Liver (tissue), 7 donors: ENCODE measurements at regions not wholly inside any gene's neighbourhood (a gene's known extent, or its start where the extent isn't known, plus 50 kb on each side); places are given as distances from the start of the nearest gene placed in this dataset.

Experiments used
- DNase-seq: peaks from one replicate; pipeline ENCODE4 v3.0.0-alpha.2; 2017; ENCODE audit warnings: low spot score
- H3K27ac ChIP-seq, 2 donors: one replicate each; pipeline ENCODE4 v1.7.0; 2013; ENCODE audit warnings: inconsistent platforms in 2 of 2, low read length in 2 of 2, control low read depth in 1 of 2, low read depth in 1 of 2, mild to moderate bottlenecking in 1 of 2
- H3K27me3 ChIP-seq, 4 donors: one replicate each; pipeline versions ENCODE4 v1.6.1 to v1.7.0; 2013; ENCODE audit warnings: low read length in 3 of 4, inconsistent platforms in 1 of 4, mild to moderate bottlenecking in 1 of 4, moderate library complexity in 1 of 4; ENCODE audit not compliant: control insufficient read depth in 4 of 4, insufficient read depth in 4 of 4
- H3K36me3 ChIP-seq, 4 donors: one replicate each; pipeline versions ENCODE4 v1.6.1 to v1.7.0; 2013; ENCODE audit warnings: low read length in 3 of 4, mild to moderate bottlenecking in 3 of 4, low read depth in 1 of 4, moderate library complexity in 1 of 4; ENCODE audit not compliant: control insufficient read depth in 4 of 4, insufficient read depth in 3 of 4
- H3K4me1 ChIP-seq, 4 donors: one replicate each; pipeline versions ENCODE4 v1.6.1 to v1.7.0; 2013; ENCODE audit warnings: low read length in 3 of 4, mild to moderate bottlenecking in 3 of 4, moderate library complexity in 1 of 4; ENCODE audit not compliant: control insufficient read depth in 4 of 4, insufficient read depth in 4 of 4
- H3K4me3 ChIP-seq, 3 donors: one replicate each; pipeline versions ENCODE4 v1.6.1 to v1.7.0; 2013; ENCODE audit warnings: low read length in 3 of 3, control low read depth in 1 of 3, low read depth in 1 of 3, mild to moderate bottlenecking in 1 of 3
- H3K9ac ChIP-seq, 2 donors: one replicate each; pipeline ENCODE4 v1.7.0; 2013; ENCODE audit warnings: low read length in 2 of 2, mild to moderate bottlenecking in 2 of 2, moderate library complexity in 2 of 2, control low read depth in 1 of 2, low read depth in 1 of 2
- H3K9me3 ChIP-seq, 4 donors: one replicate each; pipeline versions ENCODE4 v1.6.1 to v1.7.0; 2013; ENCODE audit warnings: low read length in 3 of 4; ENCODE audit not compliant: control insufficient read depth in 4 of 4
- ATF3 ChIP-seq: IDR thresholded peaks from 2 replicates; pipeline ENCODE4 v1.6.1; 2016; ENCODE audit warnings: antibody characterized with exemption
- EGR1 ChIP-seq, 2 donors: IDR thresholded peaks; 2 replicates each; pipeline ENCODE4 v1.6.1; 2016 to 2018; ENCODE audit warnings: antibody characterized with exemption in 2 of 2, low read depth in 2 of 2
- FOXA1 ChIP-seq: IDR thresholded peaks from 2 replicates; pipeline ENCODE4 v1.6.1; 2016; ENCODE audit warnings: antibody characterized with exemption
- GABPA ChIP-seq, 2 donors: IDR thresholded peaks in 1 of 2; conservative IDR thresholded peaks in 1 of 2; 2 replicates each; pipeline ENCODE4 v1.6.1; 2016; ENCODE audit warnings: antibody characterized with exemption in 2 of 2, mild to moderate bottlenecking in 1 of 2, moderate library complexity in 1 of 2
- HNF4A ChIP-seq, 2 donors: conservative IDR thresholded peaks; 2 replicates each; pipeline ENCODE4 v1.6.1; 2016; ENCODE audit warnings: antibody characterized with exemption in 2 of 2, mild to moderate bottlenecking in 2 of 2
- HNF4G ChIP-seq: IDR thresholded peaks from 2 replicates; pipeline ENCODE4 v1.6.1; 2016; ENCODE audit warnings: antibody characterized with exemption
- MAX ChIP-seq: IDR thresholded peaks from 2 replicates; pipeline ENCODE4 v1.6.1; 2016; ENCODE audit warnings: antibody characterized with exemption
- RAD21 ChIP-seq, 2 donors: IDR thresholded peaks; 2 replicates each; pipeline ENCODE4 v1.6.1; 2016; ENCODE audit warnings: antibody characterized with exemption in 2 of 2, mild to moderate bottlenecking in 2 of 2
- REST ChIP-seq: IDR thresholded peaks from 2 replicates; pipeline ENCODE4 v1.6.1; 2016; ENCODE audit warnings: antibody characterized with exemption, mild to moderate bottlenecking
- RXRA ChIP-seq, 2 donors: IDR thresholded peaks; 2 replicates each; pipeline ENCODE4 v1.6.1; 2017 to 2018; ENCODE audit warnings: antibody characterized with exemption in 2 of 2, mild to moderate bottlenecking in 1 of 2
- SP1 ChIP-seq: IDR thresholded peaks from 2 replicates; pipeline ENCODE4 v1.6.1; 2018; ENCODE audit warnings: antibody characterized with exemption, mild to moderate bottlenecking
- TAF1 ChIP-seq: conservative IDR thresholded peaks from 2 replicates; pipeline ENCODE4 v1.6.1; 2016; ENCODE audit warnings: antibody characterized with exemption, mild to moderate bottlenecking
- YY1 ChIP-seq: IDR thresholded peaks from 2 replicates; pipeline ENCODE4 v1.6.1; 2016; ENCODE audit warnings: antibody characterized with exemption, mild to moderate bottlenecking
- ZBTB33 ChIP-seq: IDR thresholded peaks from 2 replicates; pipeline ENCODE4 v1.6.1; 2016; ENCODE audit warnings: antibody characterized with exemption
- WGBS: extraction: QIAGEN DNeasy Blood & Tissue Kit; methylation state at CpG from one replicate; pipeline ENCODE4 v1.1.7; 2013; 5-methylcytosine and 5-hydroxymethylcytosine counted together
- donor health status: healthy.
- donor health status: healthy.
- donor health status: healthy.
- donor health status: healthy.

GRCh38 chr2:71976685-71977084 is 171.0 kb downstream of the CYP26B1 start (continued):
- no peak for TF ChIP-seq ZBTB33
- no peak for TF ChIP-seq HNF4G

GRCh38 chr2:71974846-71975245 is 172.8 kb downstream of the CYP26B1 start:
- no peaks in the 10 kb centered on the region for H3K4me1 ChIP-seq
- H3K9me3 ChIP-seq: peaks cover 0 to 3% (median 0%) of the 10 kb centered on the region in 4 donors
- no peaks in the 10 kb centered on the region for H3K36me3 ChIP-seq
- no peak for TF ChIP-seq ATF3
- no peak for TF ChIP-seq ZBTB33
- TF ChIP-seq MAX: no peak
- TF ChIP-seq SP1: no peak
- TF ChIP-seq YY1: no peak
- no peak for TF ChIP-seq REST
- no peak overlapping the region for H3K4me3 ChIP-seq
- no peak for DNase-seq
- peaks cover 0 to 9% (median 1%) of the 10 kb centered on the region in 4 donors for H3K27me3 ChIP-seq
- no peak overlapping the region for H3K9ac ChIP-seq
- H3K27ac ChIP-seq: no peak overlapping the region

GRCh38 chr2:71971493-71971892 is 176.2 kb downstream of the CYP26B1 start:
- no peak overlapping the region for H3K4me3 ChIP-seq
- no peaks in the 10 kb centered on the region for H3K4me1 ChIP-seq
- WGBS: 60% methylated on average over 4 of the region's 4 CpGs
- TF ChIP-seq ZBTB33 (no peak), RAD21 (IDR thresholded peaks at IDR 0.05) (no peak), HNF4A (conservative IDR thresholded peaks at IDR 0.05) (no peak), REST (no peak), TAF1 (no peak), SP1 (no peak), GABPA (IDR thresholded peaks at IDR 0.05 in 1 of 2, conservative IDR thresholded peaks at IDR 0.05 in 1 of 2) (no peak), RXRA (IDR thresholded peaks at IDR 0.05) (no peak), EGR1 (IDR thresholded peaks at IDR 0.05; ENCODE audit: low read depth in 2 of 2) (no peak), YY1 (no peak), FOXA1 (no peak), ATF3 (no peak), HNF4G (no peak)
- no peak for DNase-seq
- no peaks in the 10 kb centered on the region for H3K36me3 ChIP-seq
- H3K27me3 ChIP-seq: peaks cover 0 to 9% (median 2%) of the 10 kb centered on the region in 4 donors
- H3K27ac ChIP-seq: no peak overlapping the region
- no peaks in the 10 kb centered on the region for H3K9me3 ChIP-seq
- H3K9ac ChIP-seq: no peak overlapping the region
